ENCODE measurements at regions not wholly inside any gene's neighbourhood (a gene's known extent, or its start where the extent isn't known, plus 50 kb on each side); places are given as distances from the start of the nearest gene placed in this dataset.

GRCh38 chr10:58981846-58982245 is 194.6 kb upstream of the PHYHIPL start:
- no peaks in the 10 kb centered on the region for H3K36me3 ChIP-seq (replicated peaks in 1 of 2; ENCODE audit: control insufficient read depth in 1 of 2, insufficient read depth in 2 of 2, low read length in 1 of 2)
- peak overlapping the region in 1 of 2 experiments; percentile 78; a peak in 1 of 4 replicates for H3K27ac ChIP-seq (ENCODE audit: low read depth in 2 of 2, low read length in 1 of 2)
- H3K79me2 ChIP-seq (ENCODE audit: insufficient read depth), result no peaks in the 10 kb centered on the region
- no peak for DNase-seq
- no peak overlapping the region for H2AFZ ChIP-seq (ENCODE audit: low read depth)
- WGBS (ENCODE audit: low lambda C conversion rate), result 77% methylated on average over 6 of the region's 6 CpGs
- POLR2A ChIA-PET, result no interaction called here
- H3K9me2 ChIP-seq, result no peaks in the 10 kb centered on the region
- no peaks in the 10 kb centered on the region for H3F3A ChIP-seq (replicated peaks; ENCODE audit: insufficient read depth)
- TF ChIP-seq EP300 (IDR thresholded peaks at IDR 0.05; ENCODE audit: borderline replicate concordance in 1 of 2, low read depth in 1 of 2, low read length in 1 of 2) (no peak), SMC3 (IDR thresholded peaks at IDR 0.05; ENCODE audit: low read depth, low read length) (no peak)
- H3K27me3 ChIP-seq (ENCODE audit: insufficient read depth), result no peaks in the 10 kb centered on the region
- H4K20me1 ChIP-seq (ENCODE audit: insufficient read depth), result no peaks in the 10 kb centered on the region
- no peak overlapping the region for H3K4me2 ChIP-seq
- no peak overlapping the region for H3K4me3 ChIP-seq (ENCODE audit: low read depth in 2 of 2, low read length in 1 of 2)
- no peaks in the 10 kb centered on the region for H3K9me3 ChIP-seq
- H3K4me1 ChIP-seq (ENCODE audit: control insufficient read depth in 1 of 2, insufficient read depth in 2 of 2, low read depth in 1 of 2, low read length in 1 of 2), result peaks cover 0 to 22% of the 10 kb centered on the region in 2 experiments; a peak in 2 of 4 replicates
- no peak overlapping the region for H3K9ac ChIP-seq
- CTCF ChIA-PET, result interaction anchor here (1.2 to 1.3 kb wide), 2 partner anchors 13 to 29 kb away, joined by 3 to 4 read pairs; no protein-coding TSS in a partner anchor

- WGBS (ENCODE audit: low lambda C conversion rate), result 69% methylated on average over 3 of the region's 3 CpGs
- CTCF ChIA-PET, result interaction anchor here (1.2 to 1.3 kb wide), 2 partner anchors 13 to 30 kb away, joined by 3 to 4 read pairs; no protein-coding TSS in a partner anchor
Observed at GRCh38 chr10:58982470-58983239, 193.8 kb upstream of the PHYHIPL start.

More at GRCh38 chr10:58982470-58983239, 193.8 kb upstream of the PHYHIPL start:
- POLR2A ChIA-PET, result no interaction called here
- TF ChIP-seq GABPA (IDR thresholded peaks at IDR 0.05; ENCODE audit: low read depth) (no peak), USF1 (IDR thresholded peaks at IDR 0.05; ENCODE audit: borderline replicate concordance, low read depth) (no peak), SMC3 (IDR thresholded peaks at IDR 0.05; ENCODE audit: low read depth, low read length) (no peak), RAD21 (IDR thresholded peaks at IDR 0.05; ENCODE audit: low read length) (no peak), ZBTB33 (IDR thresholded peaks at IDR 0.05; ENCODE audit: borderline replicate concordance, low read depth) (no peak), EP300 (IDR thresholded peaks at IDR 0.05; ENCODE audit: borderline replicate concordance in 1 of 2, low read depth in 1 of 2, low read length in 1 of 2) (no peak), MAX (IDR thresholded peaks at IDR 0.05; ENCODE audit: low read depth) (no peak), POLR2AphosphoS5 (IDR thresholded peaks at IDR 0.05; ENCODE audit: low read depth, low read length) (no peak), EZH2phosphoT487 (IDR thresholded peaks at IDR 0.05; ENCODE audit: borderline replicate concordance, low read depth) (no peak), YY1 (IDR thresholded peaks at IDR 0.05; ENCODE audit: low read depth) (no peak), RFX5 (IDR thresholded peaks at IDR 0.05; ENCODE audit: low read length) (no peak), NRF1 (IDR thresholded peaks at IDR 0.05; ENCODE audit: low read depth, low read length) (no peak), TCF12 (IDR thresholded peaks at IDR 0.05) (no peak), GATA2 (CRISPR knock-in tag; IDR thresholded peaks at IDR 0.05) (no peak), TEAD4 (IDR thresholded peaks at IDR 0.05; ENCODE audit: borderline replicate concordance, insufficient read depth) (no peak), CTCF (IDR thresholded peaks at IDR 0.05) (no peak), RXRA (IDR thresholded peaks at IDR 0.05; ENCODE audit: borderline replicate concordance, low read depth) (no peak), FOXM1 (IDR thresholded peaks at IDR 0.05; ENCODE audit: low read depth) (no peak)
- no peaks in the 10 kb centered on the region for H3K79me2 ChIP-seq (ENCODE audit: insufficient read depth)
- H4K20me1 ChIP-seq (ENCODE audit: insufficient read depth), result no peaks in the 10 kb centered on the region
- H3K4me2 ChIP-seq, result no peak overlapping the region
- no peak overlapping the region for H3K27ac ChIP-seq (ENCODE audit: low read depth in 2 of 2, low read length in 1 of 2)
- DNase-seq, result no peak
- no peak overlapping the region for H3K9ac ChIP-seq
- peaks cover 0 to 22% of the 10 kb centered on the region in 2 experiments; a peak in 2 of 4 replicates for H3K4me1 ChIP-seq (ENCODE audit: control insufficient read depth in 1 of 2, insufficient read depth in 2 of 2, low read depth in 1 of 2, low read length in 1 of 2)
- no peak overlapping the region for H3K4me3 ChIP-seq (ENCODE audit: low read depth in 2 of 2, low read length in 1 of 2)
- no peaks in the 10 kb centered on the region for H3F3A ChIP-seq (replicated peaks; ENCODE audit: insufficient read depth)
- H2AFZ ChIP-seq (ENCODE audit: low read depth), result no peak overlapping the region
- no peaks in the 10 kb centered on the region for H3K9me3 ChIP-seq
- H3K27me3 ChIP-seq (ENCODE audit: insufficient read depth), result no peaks in the 10 kb centered on the region
- H3K9me2 ChIP-seq, result no peaks in the 10 kb centered on the region
- no peaks in the 10 kb centered on the region for H3K36me3 ChIP-seq (replicated peaks in 1 of 2; ENCODE audit: control insufficient read depth in 1 of 2, insufficient read depth in 2 of 2, low read length in 1 of 2)
